ENCODE measurements at regions not wholly inside any gene's neighbourhood (a gene's known extent, or its start where the extent isn't known, plus 50 kb on each side); places are given as distances from the start of the nearest gene placed in this dataset.
"Not testable (repeated sequence)": the region's sequence is repeated elsewhere in the genome, so short reads cannot be mapped to it uniquely, and the experiment has no call there.

- DNase-seq = no peak
These were observed 256.9 kb upstream of the DDX18 start for GRCh38 chr2:117557626-117558025.

GRCh38 chr2:117562654-117563053, 251.8 kb upstream of the DDX18 start:
- DNase-seq = no peak

GRCh38 chr2:117571590-117572349, 242.7 kb upstream of the DDX18 start:
- DNase-seq = no peak

GRCh38 chr2:117587310-117587709, 227.2 kb upstream of the DDX18 start:
- no peak for DNase-seq

GRCh38 chr2:117603060-117603459, 211.4 kb upstream of the DDX18 start:
- DNase-seq = no peak

GRCh38 chr2:117603567-117603966, 210.9 kb upstream of the DDX18 start:
- DNase-seq = no peak

- DNase-seq = no peak
These were observed 207.3 kb upstream of the DDX18 start for GRCh38 chr2:117607202-117607601.

GRCh38 chr2:117613101-117613500, 201.4 kb upstream of the DDX18 start:
- no peak for DNase-seq

GRCh38 chr2:117614296-117614695, 200.2 kb upstream of the DDX18 start:
- DNase-seq = no peak

GRCh38 chr2:117614823-117615534, 199.5 kb upstream of the DDX18 start:
- DNase-seq = no peak

GRCh38 chr2:117618607-117619006, 195.9 kb upstream of the DDX18 start:
- DNase-seq = no peak

GRCh38 chr2:117621326-117621725, 193.2 kb upstream of the DDX18 start:
- no peak for DNase-seq

- not testable (repeated sequence) for DNase-seq
These were observed 191.3 kb upstream of the DDX18 start for GRCh38 chr2:117623175-117623574.

- no peak for DNase-seq
These were observed 183.1 kb upstream of the DDX18 start for GRCh38 chr2:117631152-117631945.

- DNase-seq = no peak
These were observed 179.0 kb upstream of the DDX18 start for GRCh38 chr2:117635481-117635880.

- no peak for DNase-seq
These were observed 175.1 kb upstream of the DDX18 start for GRCh38 chr2:117639401-117639800.

GRCh38 chr2:117644403-117644802, 170.1 kb upstream of the DDX18 start:
- DNase-seq = no peak

- no peak for DNase-seq
These were observed 169.0 kb upstream of the DDX18 start for GRCh38 chr2:117645458-117645857.

GRCh38 chr2:117646099-117646498, 168.4 kb upstream of the DDX18 start:
- DNase-seq = no peak

- no peak for DNase-seq
These were observed 167.6 kb upstream of the DDX18 start for GRCh38 chr2:117646872-117647271.

GRCh38 chr2:117656546-117656945, 157.9 kb upstream of the DDX18 start:
- DNase-seq = no peak

GRCh38 chr2:117661619-117662018, 152.9 kb upstream of the DDX18 start:
- no peak for DNase-seq

- DNase-seq = no peak
These were observed 140.3 kb upstream of the DDX18 start for GRCh38 chr2:117674172-117674571.

GRCh38 chr2:117679952-117680351, 134.5 kb upstream of the DDX18 start:
- DNase-seq = no peak
